Lower leg skin (tissue), 3 donors: ENCODE measurements at regions not wholly inside any gene's neighbourhood (a gene's known extent, or its start where the extent isn't known, plus 50 kb on each side); places are given as distances from the start of the nearest gene placed in this dataset.

Experiments
- POLR2A ChIP-seq, 2 donors: fragments of 450-650 bp; IDR thresholded peaks; one replicate each; pipeline ENCODE4 v1.6.1; 2016 to 2017; ENCODE audit warnings: antibody characterized with exemption in 2 of 2, mild to moderate bottlenecking in 1 of 2, moderate library complexity in 1 of 2
- TF ChIP-seq, protein P1 (sequence below), 3 donors: fragments of 450-650 bp; IDR thresholded peaks; one replicate each; pipeline ENCODE4 v1.5.1; 2016; ENCODE audit warnings: antibody characterized with exemption in 3 of 3, mild to moderate bottlenecking in 3 of 3, moderate library complexity in 2 of 3

- TF ChIP-seq, protein P1, sequence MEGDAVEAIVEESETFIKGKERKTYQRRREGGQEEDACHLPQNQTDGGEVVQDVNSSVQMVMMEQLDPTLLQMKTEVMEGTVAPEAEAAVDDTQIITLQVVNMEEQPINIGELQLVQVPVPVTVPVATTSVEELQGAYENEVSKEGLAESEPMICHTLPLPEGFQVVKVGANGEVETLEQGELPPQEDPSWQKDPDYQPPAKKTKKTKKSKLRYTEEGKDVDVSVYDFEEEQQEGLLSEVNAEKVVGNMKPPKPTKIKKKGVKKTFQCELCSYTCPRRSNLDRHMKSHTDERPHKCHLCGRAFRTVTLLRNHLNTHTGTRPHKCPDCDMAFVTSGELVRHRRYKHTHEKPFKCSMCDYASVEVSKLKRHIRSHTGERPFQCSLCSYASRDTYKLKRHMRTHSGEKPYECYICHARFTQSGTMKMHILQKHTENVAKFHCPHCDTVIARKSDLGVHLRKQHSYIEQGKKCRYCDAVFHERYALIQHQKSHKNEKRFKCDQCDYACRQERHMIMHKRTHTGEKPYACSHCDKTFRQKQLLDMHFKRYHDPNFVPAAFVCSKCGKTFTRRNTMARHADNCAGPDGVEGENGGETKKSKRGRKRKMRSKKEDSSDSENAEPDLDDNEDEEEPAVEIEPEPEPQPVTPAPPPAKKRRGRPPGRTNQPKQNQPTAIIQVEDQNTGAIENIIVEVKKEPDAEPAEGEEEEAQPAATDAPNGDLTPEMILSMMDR (IDR thresholded peaks at IDR 0.05), result no peak
- TF ChIP-seq POLR2A (IDR thresholded peaks at IDR 0.05), result no peak
Measured at GRCh38 chrX:151859481-151859880, 53.2 kb upstream of the MAGEA4 start.
